Liver (tissue), 8 donors: ENCODE measurements at regions not wholly inside any gene's neighbourhood (a gene's known extent, or its start where the extent isn't known, plus 50 kb on each side); places are given as distances from the start of the nearest gene placed in this dataset.

Source experiments
- DNase-seq: peaks from one replicate; pipeline ENCODE4 v3.0.0-alpha.2; 2017; ENCODE audit warnings: low spot score
- H3K27ac ChIP-seq, 2 donors: one replicate each; pipeline ENCODE4 v1.7.0; 2013; ENCODE audit warnings: inconsistent platforms in 2 of 2, low read length in 2 of 2, control low read depth in 1 of 2, low read depth in 1 of 2, mild to moderate bottlenecking in 1 of 2
- H3K27me3 ChIP-seq, 4 donors: one replicate each; pipeline versions ENCODE4 v1.6.1 to v1.7.0; 2013; ENCODE audit warnings: low read length in 3 of 4, inconsistent platforms in 1 of 4, mild to moderate bottlenecking in 1 of 4, moderate library complexity in 1 of 4; ENCODE audit not compliant: control insufficient read depth in 4 of 4, insufficient read depth in 4 of 4
- H3K36me3 ChIP-seq, 4 donors: one replicate each; pipeline versions ENCODE4 v1.6.1 to v1.7.0; 2013; ENCODE audit warnings: low read length in 3 of 4, mild to moderate bottlenecking in 3 of 4, low read depth in 1 of 4, moderate library complexity in 1 of 4; ENCODE audit not compliant: control insufficient read depth in 4 of 4, insufficient read depth in 3 of 4
- H3K4me1 ChIP-seq, 4 donors: one replicate each; pipeline versions ENCODE4 v1.6.1 to v1.7.0; 2013; ENCODE audit warnings: low read length in 3 of 4, mild to moderate bottlenecking in 3 of 4, moderate library complexity in 1 of 4; ENCODE audit not compliant: control insufficient read depth in 4 of 4, insufficient read depth in 4 of 4
- H3K4me3 ChIP-seq, 3 donors: one replicate each; pipeline versions ENCODE4 v1.6.1 to v1.7.0; 2013; ENCODE audit warnings: low read length in 3 of 3, control low read depth in 1 of 3, low read depth in 1 of 3, mild to moderate bottlenecking in 1 of 3
- H3K9ac ChIP-seq, 2 donors: one replicate each; pipeline ENCODE4 v1.7.0; 2013; ENCODE audit warnings: low read length in 2 of 2, mild to moderate bottlenecking in 2 of 2, moderate library complexity in 2 of 2, control low read depth in 1 of 2, low read depth in 1 of 2
- H3K9me3 ChIP-seq, 4 donors: one replicate each; pipeline versions ENCODE4 v1.6.1 to v1.7.0; 2013; ENCODE audit warnings: low read length in 3 of 4; ENCODE audit not compliant: control insufficient read depth in 4 of 4
- EGR1 ChIP-seq, 2 donors: IDR thresholded peaks; 2 replicates each; pipeline ENCODE4 v1.6.1; 2016 to 2018; ENCODE audit warnings: antibody characterized with exemption in 2 of 2, low read depth in 2 of 2
- FOXA1 ChIP-seq: IDR thresholded peaks from 2 replicates; pipeline ENCODE4 v1.6.1; 2016; ENCODE audit warnings: antibody characterized with exemption
- FOXA2 ChIP-seq: IDR thresholded peaks from 2 replicates; pipeline ENCODE4 v1.6.1; 2016; ENCODE audit warnings: antibody characterized with exemption
- GABPA ChIP-seq, 2 donors: IDR thresholded peaks in 1 of 2; conservative IDR thresholded peaks in 1 of 2; 2 replicates each; pipeline ENCODE4 v1.6.1; 2016; ENCODE audit warnings: antibody characterized with exemption in 2 of 2, mild to moderate bottlenecking in 1 of 2, moderate library complexity in 1 of 2
- HNF4A ChIP-seq, 2 donors: conservative IDR thresholded peaks; 2 replicates each; pipeline ENCODE4 v1.6.1; 2016; ENCODE audit warnings: antibody characterized with exemption in 2 of 2, mild to moderate bottlenecking in 2 of 2
- HNF4G ChIP-seq: IDR thresholded peaks from 2 replicates; pipeline ENCODE4 v1.6.1; 2016; ENCODE audit warnings: antibody characterized with exemption
- JUND ChIP-seq, 2 donors: IDR thresholded peaks; 2 replicates each; pipeline ENCODE4 v1.6.1; 2016; ENCODE audit warnings: antibody characterized with exemption in 2 of 2
- NR2F2 ChIP-seq: IDR thresholded peaks from 2 replicates; pipeline ENCODE4 v1.6.1; 2016; ENCODE audit warnings: antibody characterized with exemption
- RAD21 ChIP-seq, 2 donors: IDR thresholded peaks; 2 replicates each; pipeline ENCODE4 v1.6.1; 2016; ENCODE audit warnings: antibody characterized with exemption in 2 of 2, mild to moderate bottlenecking in 2 of 2
- RXRA ChIP-seq, 2 donors: IDR thresholded peaks; 2 replicates each; pipeline ENCODE4 v1.6.1; 2017 to 2018; ENCODE audit warnings: antibody characterized with exemption in 2 of 2, mild to moderate bottlenecking in 1 of 2
- SP1 ChIP-seq: IDR thresholded peaks from 2 replicates; pipeline ENCODE4 v1.6.1; 2018; ENCODE audit warnings: antibody characterized with exemption, mild to moderate bottlenecking
- TAF1 ChIP-seq: conservative IDR thresholded peaks from 2 replicates; pipeline ENCODE4 v1.6.1; 2016; ENCODE audit warnings: antibody characterized with exemption, mild to moderate bottlenecking
- YY1 ChIP-seq: IDR thresholded peaks from 2 replicates; pipeline ENCODE4 v1.6.1; 2016; ENCODE audit warnings: antibody characterized with exemption, mild to moderate bottlenecking
- WGBS: extraction: QIAGEN DNeasy Blood & Tissue Kit; methylation state at CpG from one replicate; pipeline ENCODE4 v1.1.7; 2013; 5-methylcytosine and 5-hydroxymethylcytosine counted together
- TF ChIP-seq, protein P1 (sequence below): fragments of 150-350 bp; IDR thresholded peaks from 2 replicates; pipeline ENCODE4 v1.5.1; 2017; ENCODE audit warnings: improper control_type of control experiment, low read depth, low read length; ENCODE audit not compliant: missing input control
- TF ChIP-seq, protein P2 (sequence below): IDR thresholded peaks from 2 replicates; pipeline ENCODE4 v1.6.1; 2016; ENCODE audit warnings: antibody characterized with exemption
- TF ChIP-seq, protein P3 (sequence below): IDR thresholded peaks from 2 replicates; pipeline ENCODE4 v1.6.1; 2016; ENCODE audit warnings: antibody characterized with exemption
- TF ChIP-seq, protein P4 (sequence below): IDR thresholded peaks from 2 replicates; pipeline ENCODE4 v1.6.1; 2016; ENCODE audit warnings: antibody characterized with exemption
- TF ChIP-seq, protein P5 (sequence below): IDR thresholded peaks from 2 replicates; pipeline ENCODE4 v1.6.1; 2016; ENCODE audit warnings: antibody characterized with exemption, mild to moderate bottlenecking
- donor health status: healthy.
- donor health status: healthy.
- donor health status: healthy.
- donor health status: healthy.
- donor health status: healthy.

DNA sequence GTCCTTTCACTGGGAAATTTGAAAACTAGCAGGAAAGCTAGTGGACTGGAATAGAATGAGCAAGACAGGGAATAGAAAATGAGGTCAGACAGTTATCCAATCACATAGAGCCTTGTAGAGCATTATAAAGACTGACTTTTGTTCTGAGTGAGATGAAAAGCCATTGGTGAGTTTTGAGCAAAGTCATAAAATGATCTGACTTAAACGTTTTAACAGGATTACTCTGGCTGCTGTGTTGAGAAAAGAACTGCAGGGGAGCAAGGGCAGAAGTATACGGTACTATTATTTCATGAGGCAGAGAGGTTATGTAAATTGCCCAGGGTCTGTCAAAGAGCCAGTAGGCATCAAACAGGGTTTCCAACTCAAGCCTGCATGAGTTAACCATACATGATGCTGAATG lies 393.4 kb downstream of the TFEC start:
- TF ChIP-seq HNF4G: no peak
- TF ChIP-seq, protein P1, sequence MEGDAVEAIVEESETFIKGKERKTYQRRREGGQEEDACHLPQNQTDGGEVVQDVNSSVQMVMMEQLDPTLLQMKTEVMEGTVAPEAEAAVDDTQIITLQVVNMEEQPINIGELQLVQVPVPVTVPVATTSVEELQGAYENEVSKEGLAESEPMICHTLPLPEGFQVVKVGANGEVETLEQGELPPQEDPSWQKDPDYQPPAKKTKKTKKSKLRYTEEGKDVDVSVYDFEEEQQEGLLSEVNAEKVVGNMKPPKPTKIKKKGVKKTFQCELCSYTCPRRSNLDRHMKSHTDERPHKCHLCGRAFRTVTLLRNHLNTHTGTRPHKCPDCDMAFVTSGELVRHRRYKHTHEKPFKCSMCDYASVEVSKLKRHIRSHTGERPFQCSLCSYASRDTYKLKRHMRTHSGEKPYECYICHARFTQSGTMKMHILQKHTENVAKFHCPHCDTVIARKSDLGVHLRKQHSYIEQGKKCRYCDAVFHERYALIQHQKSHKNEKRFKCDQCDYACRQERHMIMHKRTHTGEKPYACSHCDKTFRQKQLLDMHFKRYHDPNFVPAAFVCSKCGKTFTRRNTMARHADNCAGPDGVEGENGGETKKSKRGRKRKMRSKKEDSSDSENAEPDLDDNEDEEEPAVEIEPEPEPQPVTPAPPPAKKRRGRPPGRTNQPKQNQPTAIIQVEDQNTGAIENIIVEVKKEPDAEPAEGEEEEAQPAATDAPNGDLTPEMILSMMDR: no peak
- TF ChIP-seq YY1: no peak
- no peak for TF ChIP-seq RAD21 (IDR thresholded peaks at IDR 0.05)
- TF ChIP-seq NR2F2: no peak
- no peak for TF ChIP-seq GABPA (IDR thresholded peaks at IDR 0.05 in 1 of 2, conservative IDR thresholded peaks at IDR 0.05 in 1 of 2)
- TF ChIP-seq JUND (IDR thresholded peaks at IDR 0.05): no peak
- TF ChIP-seq HNF4A (conservative IDR thresholded peaks at IDR 0.05): no peak
- TF ChIP-seq, protein P2, sequence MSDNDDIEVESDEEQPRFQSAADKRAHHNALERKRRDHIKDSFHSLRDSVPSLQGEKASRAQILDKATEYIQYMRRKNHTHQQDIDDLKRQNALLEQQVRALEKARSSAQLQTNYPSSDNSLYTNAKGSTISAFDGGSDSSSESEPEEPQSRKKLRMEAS: no peak
- no peak for TF ChIP-seq FOXA2
- TF ChIP-seq EGR1 (IDR thresholded peaks at IDR 0.05; ENCODE audit: low read depth in 2 of 2): no peak
- peaks cover 0 to 2% (median 0%) of the 10 kb centered on the region in 4 donors for H3K27me3 ChIP-seq
- no peak overlapping the region for H3K9ac ChIP-seq

DNA sequence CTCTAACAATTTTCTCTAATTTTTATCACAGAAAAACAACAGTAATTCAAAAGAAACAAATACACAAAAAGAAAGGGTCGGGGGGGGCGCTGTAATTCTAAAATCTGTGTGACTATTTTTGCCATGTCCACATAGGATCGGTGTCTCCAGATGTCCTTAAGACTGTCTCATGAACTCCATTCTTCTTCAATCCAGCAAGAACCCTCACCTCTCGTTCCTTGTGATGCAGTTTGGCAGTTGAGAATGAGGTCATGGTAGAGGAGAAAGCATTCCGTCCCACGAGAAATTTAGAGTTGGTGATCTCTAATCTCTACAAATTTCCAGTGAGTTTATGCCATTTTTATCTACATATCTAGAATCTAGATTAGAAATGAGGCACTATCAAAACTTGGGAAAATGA lies 394.7 kb downstream of the TFEC start:
- Histone ChIP-seq H3K9me3 (no peaks in the 10 kb centered on the region), H3K9ac (no peak overlapping the region), H3K36me3 (no peaks in the 10 kb centered on the region), H3K27me3 (peaks cover 0 to 2% (median 0%) of the 10 kb centered on the region in 4 donors), H3K27ac (no peak overlapping the region), H3K4me1 (no peaks in the 10 kb centered on the region), H3K4me3 (no peak overlapping the region)
- TF ChIP-seq TAF1 (no peak), NR2F2 (no peak), FOXA2 (no peak), RXRA (IDR thresholded peaks at IDR 0.05) (no peak), SP1 (no peak), YY1 (no peak), HNF4G (no peak), HNF4A (conservative IDR thresholded peaks at IDR 0.05) (no peak), GABPA (IDR thresholded peaks at IDR 0.05 in 1 of 2, conservative IDR thresholded peaks at IDR 0.05 in 1 of 2) (no peak), FOXA1 (no peak), EGR1 (IDR thresholded peaks at IDR 0.05; ENCODE audit: low read depth in 2 of 2) (no peak), RAD21 (IDR thresholded peaks at IDR 0.05) (no peak), JUND (IDR thresholded peaks at IDR 0.05) (no peak)
- TF ChIP-seq, protein P1: no peak
- TF ChIP-seq, protein P3, sequence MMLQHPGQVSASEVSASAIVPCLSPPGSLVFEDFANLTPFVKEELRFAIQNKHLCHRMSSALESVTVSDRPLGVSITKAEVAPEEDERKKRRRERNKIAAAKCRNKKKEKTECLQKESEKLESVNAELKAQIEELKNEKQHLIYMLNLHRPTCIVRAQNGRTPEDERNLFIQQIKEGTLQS: no peak
- TF ChIP-seq, protein P4, sequence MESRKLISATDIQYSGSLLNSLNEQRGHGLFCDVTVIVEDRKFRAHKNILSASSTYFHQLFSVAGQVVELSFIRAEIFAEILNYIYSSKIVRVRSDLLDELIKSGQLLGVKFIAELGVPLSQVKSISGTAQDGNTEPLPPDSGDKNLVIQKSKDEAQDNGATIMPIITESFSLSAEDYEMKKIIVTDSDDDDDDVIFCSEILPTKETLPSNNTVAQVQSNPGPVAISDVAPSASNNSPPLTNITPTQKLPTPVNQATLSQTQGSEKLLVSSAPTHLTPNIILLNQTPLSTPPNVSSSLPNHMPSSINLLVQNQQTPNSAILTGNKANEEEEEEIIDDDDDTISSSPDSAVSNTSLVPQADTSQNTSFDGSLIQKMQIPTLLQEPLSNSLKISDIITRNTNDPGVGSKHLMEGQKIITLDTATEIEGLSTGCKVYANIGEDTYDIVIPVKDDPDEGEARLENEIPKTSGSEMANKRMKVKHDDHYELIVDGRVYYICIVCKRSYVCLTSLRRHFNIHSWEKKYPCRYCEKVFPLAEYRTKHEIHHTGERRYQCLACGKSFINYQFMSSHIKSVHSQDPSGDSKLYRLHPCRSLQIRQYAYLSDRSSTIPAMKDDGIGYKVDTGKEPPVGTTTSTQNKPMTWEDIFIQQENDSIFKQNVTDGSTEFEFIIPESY: no peak
- TF ChIP-seq, protein P2: no peak
- TF ChIP-seq, protein P5, sequence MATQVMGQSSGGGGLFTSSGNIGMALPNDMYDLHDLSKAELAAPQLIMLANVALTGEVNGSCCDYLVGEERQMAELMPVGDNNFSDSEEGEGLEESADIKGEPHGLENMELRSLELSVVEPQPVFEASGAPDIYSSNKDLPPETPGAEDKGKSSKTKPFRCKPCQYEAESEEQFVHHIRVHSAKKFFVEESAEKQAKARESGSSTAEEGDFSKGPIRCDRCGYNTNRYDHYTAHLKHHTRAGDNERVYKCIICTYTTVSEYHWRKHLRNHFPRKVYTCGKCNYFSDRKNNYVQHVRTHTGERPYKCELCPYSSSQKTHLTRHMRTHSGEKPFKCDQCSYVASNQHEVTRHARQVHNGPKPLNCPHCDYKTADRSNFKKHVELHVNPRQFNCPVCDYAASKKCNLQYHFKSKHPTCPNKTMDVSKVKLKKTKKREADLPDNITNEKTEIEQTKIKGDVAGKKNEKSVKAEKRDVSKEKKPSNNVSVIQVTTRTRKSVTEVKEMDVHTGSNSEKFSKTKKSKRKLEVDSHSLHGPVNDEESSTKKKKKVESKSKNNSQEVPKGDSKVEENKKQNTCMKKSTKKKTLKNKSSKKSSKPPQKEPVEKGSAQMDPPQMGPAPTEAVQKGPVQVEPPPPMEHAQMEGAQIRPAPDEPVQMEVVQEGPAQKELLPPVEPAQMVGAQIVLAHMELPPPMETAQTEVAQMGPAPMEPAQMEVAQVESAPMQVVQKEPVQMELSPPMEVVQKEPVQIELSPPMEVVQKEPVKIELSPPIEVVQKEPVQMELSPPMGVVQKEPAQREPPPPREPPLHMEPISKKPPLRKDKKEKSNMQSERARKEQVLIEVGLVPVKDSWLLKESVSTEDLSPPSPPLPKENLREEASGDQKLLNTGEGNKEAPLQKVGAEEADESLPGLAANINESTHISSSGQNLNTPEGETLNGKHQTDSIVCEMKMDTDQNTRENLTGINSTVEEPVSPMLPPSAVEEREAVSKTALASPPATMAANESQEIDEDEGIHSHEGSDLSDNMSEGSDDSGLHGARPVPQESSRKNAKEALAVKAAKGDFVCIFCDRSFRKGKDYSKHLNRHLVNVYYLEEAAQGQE: no peak
- DNase-seq: no peak
- WGBS: 68% methylated on average over 6 of the region's 6 CpGs

More for the DNA sequence above, 393.4 kb downstream of the TFEC start:
- H3K4me3 ChIP-seq: no peak overlapping the region
- no peaks in the 10 kb centered on the region for H3K36me3 ChIP-seq
- DNase-seq: no peak
- no peaks in the 10 kb centered on the region for H3K9me3 ChIP-seq
- no peak overlapping the region for H3K27ac ChIP-seq
- 62% methylated on average over 2 of the region's 2 CpGs for WGBS
- no peaks in the 10 kb centered on the region for H3K4me1 ChIP-seq
